Brain pericyte (primary cell): ENCODE measurements at regions not wholly inside any gene's neighbourhood (a gene's known extent, or its start where the extent isn't known, plus 50 kb on each side); places are given as distances from the start of the nearest gene placed in this dataset.
A peak's percentile ranks its signal among the peaks of the same experiment; 100 is the strongest.

ENCODE experiments used
- DNase-seq: peaks from one replicate; pipeline ENCODE4 v3.0.0-alpha.2; 2012; ENCODE audit warnings: low read depth, low spot score

GRCh38 chr2:214674278-214674677, 135.2 kb downstream of the BARD1 start:
- DNase-seq = no peak

- DNase-seq = no peak
These were observed 138.1 kb downstream of the BARD1 start for GRCh38 chr2:214671319-214671885.

- DNase-seq = no peak
These were observed 157.0 kb downstream of the BARD1 start for GRCh38 chr2:214652473-214652872.

- no peak for DNase-seq
These were observed 158.0 kb downstream of the BARD1 start for GRCh38 chr2:214651451-214651850.

- peak; percentile 15 for DNase-seq
These were observed 159.9 kb downstream of the BARD1 start for GRCh38 chr2:214649440-214650205.

- DNase-seq = no peak
These were observed 161.0 kb downstream of the BARD1 start for GRCh38 chr2:214648520-214648919.

GRCh38 chr2:214631406-214631805, 178.1 kb downstream of the BARD1 start:
- DNase-seq = no peak

GRCh38 chr2:214630402-214631045, 179.0 kb downstream of the BARD1 start:
- no peak for DNase-seq

- DNase-seq = no peak
These were observed 179.6 kb downstream of the BARD1 start for GRCh38 chr2:214629875-214630274.
